Erythroblast (primary cell): ENCODE measurements at regions not wholly inside any gene's neighbourhood (a gene's known extent, or its start where the extent isn't known, plus 50 kb on each side); places are given as distances from the start of the nearest gene placed in this dataset.

Experiments used
- GATA1 ChIP-seq: IDR thresholded peaks from 2 replicates; pipeline ENCODE4 v1.6.1; 2011; ENCODE audit warnings: low read depth, mild to moderate bottlenecking, control low read depth, low read length, moderate library complexity
- POLR2A ChIP-seq: IDR thresholded peaks from 2 replicates; pipeline ENCODE4 v1.6.1; 2011; ENCODE audit warnings: mild to moderate bottlenecking, low read length

DNA sequence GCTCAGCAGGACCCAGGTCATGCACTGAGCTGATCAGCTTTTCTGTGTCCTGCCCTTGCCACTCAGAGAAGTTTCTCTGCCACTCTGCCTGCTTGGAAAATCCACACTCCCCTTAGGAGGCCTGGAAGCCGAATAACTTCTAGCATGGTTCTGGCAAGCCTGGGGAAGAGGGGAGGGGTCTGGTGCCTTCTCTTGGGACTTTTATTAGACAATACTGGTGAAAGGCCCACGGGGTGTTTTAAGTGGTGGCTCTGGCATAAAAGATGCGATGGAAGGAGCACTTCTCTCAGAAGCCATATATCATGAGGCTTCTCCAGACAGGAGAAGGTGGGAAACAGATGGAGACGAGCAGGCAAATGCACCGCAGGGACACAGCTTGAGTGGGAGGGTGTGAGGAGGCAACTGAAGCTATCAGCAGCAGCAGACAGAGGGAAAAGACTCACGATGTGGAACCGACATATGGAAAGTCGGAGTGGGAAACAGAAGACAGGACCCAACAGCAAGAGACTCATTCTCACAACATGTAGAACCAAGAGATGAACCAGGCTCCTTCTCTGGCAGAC, 141.8 kb upstream of the CTNNA2 start:
- TF ChIP-seq POLR2A (no peak), GATA1 (no peak)
